LNCaP clone FGC (cell line): ENCODE measurements at regions not wholly inside any gene's neighbourhood (a gene's known extent, or its start where the extent isn't known, plus 50 kb on each side); places are given as distances from the start of the nearest gene placed in this dataset.

ENCODE experiments used
- DNase-seq: peaks from one replicate; pipeline ENCODE4 v3.0.0-alpha.2; 2011; ENCODE audit warnings: low read depth
- H3K4me3 ChIP-seq: 2 replicates; pipeline ENCODE4 v1.5.1; 2011; ENCODE audit warnings: mild to moderate bottlenecking, low read depth, low read length, control low read depth
- TF ChIP-seq, protein P1 (sequence below): IDR thresholded peaks from 2 replicates; pipeline ENCODE4 v1.5.1; 2012; ENCODE audit warnings: mild to moderate bottlenecking; ENCODE audit not compliant: control insufficient read depth, insufficient read depth; ENCODE audit errors: extremely low read depth

DNA sequence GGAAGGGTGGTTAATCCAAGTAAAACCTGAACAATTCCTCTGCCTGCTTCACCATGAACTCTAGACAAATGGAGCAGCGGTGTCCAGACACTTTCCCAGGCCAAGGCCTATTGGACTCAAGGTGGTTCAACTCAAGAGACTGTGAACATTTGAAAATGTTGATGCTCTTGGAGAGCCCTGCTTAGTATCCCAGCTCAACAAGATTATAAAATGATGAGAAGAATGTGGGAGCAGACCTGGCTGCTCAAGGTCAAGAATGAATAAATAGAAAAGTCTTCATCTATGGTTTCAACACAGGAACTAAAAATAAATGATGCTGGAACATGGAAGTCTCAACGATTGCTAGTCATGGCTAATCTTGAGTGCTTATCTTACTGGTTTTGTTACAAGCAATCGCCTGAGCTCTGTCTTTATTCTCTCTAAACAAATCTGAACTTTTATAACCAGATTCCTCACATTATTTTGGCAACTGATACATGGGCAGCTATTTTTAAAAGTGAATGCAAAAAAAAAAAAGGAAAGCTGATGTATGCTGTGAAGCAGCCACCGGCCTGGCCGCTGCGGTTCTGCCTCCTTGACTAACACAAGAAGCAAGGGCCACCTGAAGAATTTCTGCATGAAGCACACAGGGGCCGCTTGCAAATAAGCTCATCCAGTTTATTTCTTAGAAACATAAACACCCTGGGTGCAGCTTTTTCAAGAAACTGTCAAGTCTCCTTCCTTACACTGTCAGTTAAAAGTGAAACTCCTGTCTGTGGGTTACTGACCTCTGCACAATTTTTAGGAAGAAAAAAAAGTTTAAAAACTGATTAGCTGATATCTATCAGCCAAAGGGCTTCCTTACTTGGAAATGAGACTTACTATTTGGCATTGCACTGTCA is 120.1 kb upstream of the ARHGEF3 start:
- no peak overlapping the region for H3K4me3 ChIP-seq
- TF ChIP-seq, protein P1, sequence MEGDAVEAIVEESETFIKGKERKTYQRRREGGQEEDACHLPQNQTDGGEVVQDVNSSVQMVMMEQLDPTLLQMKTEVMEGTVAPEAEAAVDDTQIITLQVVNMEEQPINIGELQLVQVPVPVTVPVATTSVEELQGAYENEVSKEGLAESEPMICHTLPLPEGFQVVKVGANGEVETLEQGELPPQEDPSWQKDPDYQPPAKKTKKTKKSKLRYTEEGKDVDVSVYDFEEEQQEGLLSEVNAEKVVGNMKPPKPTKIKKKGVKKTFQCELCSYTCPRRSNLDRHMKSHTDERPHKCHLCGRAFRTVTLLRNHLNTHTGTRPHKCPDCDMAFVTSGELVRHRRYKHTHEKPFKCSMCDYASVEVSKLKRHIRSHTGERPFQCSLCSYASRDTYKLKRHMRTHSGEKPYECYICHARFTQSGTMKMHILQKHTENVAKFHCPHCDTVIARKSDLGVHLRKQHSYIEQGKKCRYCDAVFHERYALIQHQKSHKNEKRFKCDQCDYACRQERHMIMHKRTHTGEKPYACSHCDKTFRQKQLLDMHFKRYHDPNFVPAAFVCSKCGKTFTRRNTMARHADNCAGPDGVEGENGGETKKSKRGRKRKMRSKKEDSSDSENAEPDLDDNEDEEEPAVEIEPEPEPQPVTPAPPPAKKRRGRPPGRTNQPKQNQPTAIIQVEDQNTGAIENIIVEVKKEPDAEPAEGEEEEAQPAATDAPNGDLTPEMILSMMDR, result no peak
- no peak for DNase-seq

DNA sequence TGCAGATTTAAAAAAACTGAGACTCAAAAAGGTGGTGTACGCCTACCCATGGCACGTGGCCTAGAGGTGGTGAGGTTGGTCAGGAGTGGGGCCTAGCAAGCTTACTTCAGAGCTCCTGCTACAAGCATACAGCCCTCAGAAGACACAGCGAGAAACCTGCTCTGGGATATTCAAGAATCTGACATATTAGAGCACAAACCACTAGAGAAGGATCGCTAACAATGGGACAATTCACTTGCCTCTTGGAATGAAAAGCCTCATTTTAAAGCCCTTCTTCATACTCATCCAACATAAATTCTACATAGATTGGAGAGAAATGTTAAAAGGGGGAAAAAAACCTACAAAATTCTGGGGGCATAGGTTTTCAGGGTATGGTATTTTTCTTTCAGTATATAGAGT is 118.0 kb upstream of the ARHGEF3 start:
- TF ChIP-seq, protein P1, result no peak
- DNase-seq, result no peak
- H3K4me3 ChIP-seq, result no peak overlapping the region

DNA sequence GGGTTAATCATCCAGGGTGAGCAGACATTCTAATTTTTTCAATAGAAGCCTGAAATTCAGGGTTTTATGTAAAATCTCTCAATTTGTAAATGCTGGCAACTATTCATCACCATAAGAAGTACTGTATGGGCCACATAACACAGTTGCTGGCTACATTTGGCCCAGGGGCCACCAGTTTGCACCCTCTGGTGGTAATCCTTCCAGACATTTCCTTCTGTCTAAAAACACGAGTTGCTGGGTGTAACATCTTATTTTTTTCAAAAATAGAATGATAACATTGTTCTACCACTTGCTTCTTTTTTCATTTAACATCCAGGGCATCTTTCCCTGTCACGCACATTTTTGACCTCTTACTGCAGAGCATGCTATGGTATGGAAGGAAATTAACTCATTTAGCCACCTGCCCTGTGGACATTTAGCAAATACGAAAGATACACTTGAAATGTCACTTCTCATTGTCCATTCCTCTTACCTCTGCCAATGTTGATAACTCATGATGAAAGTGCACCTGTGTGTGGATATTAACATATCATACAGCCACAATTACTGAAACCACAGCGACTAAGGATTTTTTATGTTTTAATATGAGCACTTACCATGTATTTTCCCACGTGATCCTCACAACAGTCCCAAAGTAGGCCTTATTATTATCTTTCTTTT is 117.5 kb upstream of the ARHGEF3 start:
- H3K4me3 ChIP-seq, result no peak overlapping the region
- TF ChIP-seq, protein P1, result no peak
- no peak for DNase-seq

DNA sequence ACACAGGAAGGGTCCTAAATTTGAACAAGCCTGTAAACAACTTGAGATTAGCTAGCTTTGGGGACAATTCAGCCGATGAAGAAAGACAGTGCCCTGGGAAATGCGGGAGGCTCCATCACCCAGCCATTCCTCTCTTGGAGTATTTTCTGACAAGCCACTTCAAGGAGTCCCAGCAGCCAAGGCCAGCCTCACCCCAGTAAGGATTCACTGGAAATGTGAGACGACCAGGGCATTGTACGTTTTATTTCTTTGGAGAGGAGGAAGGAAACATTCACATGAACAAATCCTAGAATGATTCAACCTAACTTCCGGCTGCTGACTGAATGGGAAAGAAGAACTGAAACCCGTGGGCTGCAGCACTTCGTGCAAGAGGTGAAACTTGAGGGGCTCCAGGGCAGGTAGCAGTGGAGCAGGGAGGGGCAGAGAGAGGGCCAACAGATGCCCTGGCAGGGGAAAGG is 116.4 kb upstream of the ARHGEF3 start:
- H3K4me3 ChIP-seq, result no peak overlapping the region
- DNase-seq, result no peak
- TF ChIP-seq, protein P1, result no peak

DNA sequence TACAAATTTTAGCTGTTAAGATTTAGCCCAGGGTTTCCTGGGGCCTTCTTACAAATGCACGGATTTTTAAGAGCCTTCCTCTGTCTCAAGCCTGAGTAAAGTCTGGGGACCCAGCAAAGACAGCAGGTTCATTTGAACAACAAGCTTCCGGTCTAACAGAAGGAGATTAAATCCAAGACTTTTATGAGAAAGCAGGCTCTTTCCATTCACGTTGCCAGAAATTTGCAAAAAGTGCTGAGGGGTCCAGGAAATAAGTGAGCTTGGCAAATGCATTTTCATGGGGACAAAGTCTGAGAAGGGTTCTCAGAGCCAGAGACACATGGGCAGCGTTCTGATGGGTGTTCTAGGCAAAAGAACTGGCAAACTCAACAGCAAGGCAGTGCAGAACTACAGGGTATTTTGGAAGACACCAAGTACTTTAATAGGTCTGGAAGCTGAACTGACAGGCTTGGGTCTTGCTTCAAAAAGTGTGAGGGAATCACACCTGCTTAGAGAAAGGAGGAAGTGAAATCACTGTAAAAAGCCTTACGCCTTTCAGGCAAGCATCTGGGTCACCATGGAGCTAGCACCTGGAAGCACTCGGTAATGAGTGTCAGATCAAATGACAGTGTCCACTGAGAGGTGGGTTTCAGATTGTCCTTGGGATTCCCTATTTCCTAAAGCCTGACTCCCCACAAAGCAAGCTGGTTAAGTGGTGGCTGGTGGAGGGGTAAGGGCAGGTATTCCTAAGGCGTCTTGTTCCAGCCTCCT is 115.8 kb upstream of the ARHGEF3 start:
- TF ChIP-seq, protein P1, result no peak
- DNase-seq, result no peak
- no peak overlapping the region for H3K4me3 ChIP-seq

DNA sequence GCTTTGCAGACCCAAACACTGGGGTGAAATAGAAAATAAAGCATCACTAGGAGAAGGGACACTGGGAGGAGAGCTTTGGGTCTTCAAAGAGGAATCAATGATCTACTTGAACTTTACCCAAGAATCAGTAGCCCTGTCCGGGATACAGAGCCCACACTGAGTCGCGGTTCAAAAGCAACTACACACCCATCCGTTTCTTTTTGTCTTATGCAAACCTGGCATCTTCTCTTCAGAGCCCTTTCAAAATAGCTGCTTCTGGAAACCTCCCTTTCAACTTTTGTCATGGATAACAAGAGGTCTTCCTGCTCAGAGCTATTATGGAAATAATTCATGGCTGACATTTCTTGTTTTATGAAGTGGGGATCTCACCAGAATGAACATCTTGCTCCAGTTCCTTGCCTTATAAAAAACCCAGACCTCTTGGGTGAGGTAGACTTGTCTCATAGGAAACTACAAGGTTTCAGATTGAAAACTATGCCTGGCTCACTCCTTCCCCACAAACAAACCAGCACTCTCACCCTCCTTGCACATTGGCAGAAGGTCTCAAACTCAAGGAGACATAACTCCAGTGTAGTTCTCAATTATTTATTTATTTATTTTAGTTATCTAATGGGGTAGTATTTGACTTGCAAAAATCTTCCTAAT is 115.1 kb upstream of the ARHGEF3 start:
- no peak for DNase-seq
- no peak overlapping the region for H3K4me3 ChIP-seq
- TF ChIP-seq, protein P1, result no peak
